ENCODE measurements at regions not wholly inside any gene's neighbourhood (a gene's known extent, or its start where the extent isn't known, plus 50 kb on each side); places are given as distances from the start of the nearest gene placed in this dataset.

DNA sequence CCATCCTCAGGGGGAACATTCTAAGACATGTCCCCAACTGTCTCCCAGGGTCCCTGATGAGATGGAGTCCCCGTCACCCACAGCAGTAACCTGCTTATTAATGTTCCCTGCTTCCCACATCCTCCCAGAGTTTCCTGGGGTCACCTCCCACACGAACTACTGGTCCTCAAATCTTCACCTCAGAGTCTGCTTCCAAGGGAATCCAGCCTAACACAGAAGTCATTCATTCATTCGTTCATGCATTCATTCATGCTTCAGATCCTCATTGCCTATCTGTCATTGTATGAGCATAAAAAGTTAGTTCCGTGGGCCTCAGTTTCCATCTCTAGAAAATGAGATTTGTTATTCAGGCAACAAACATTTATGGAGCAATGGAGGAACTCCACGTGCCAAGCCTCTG is 516.2 kb downstream of the SHQ1 start:
- ChIA-PET CTCF (interaction anchor here (0.6 kb wide), 2 partner anchors 345 to 490 kb away, joined by 3 to 4 read pairs; no protein-coding TSS in a partner anchor), POLR2A (no interaction called here)
- intact Hi-C loops (cut with DNase I, micrococcal nuclease): loop anchor here in 1 of 2 experiments (10.0 kb wide), 2 partner anchors 377 to 607 kb away; partner anchors contain the start of gene EIF4E3
- H3K4me3 Mint-ChIP-seq: no peak overlapping the region
- no peak overlapping the region for H3K27ac Mint-ChIP-seq
- no peaks in the 10 kb centered on the region for H3K4me1 Mint-ChIP-seq
- peaks cover 1% of the 10 kb centered on the region for H3K9me3 Mint-ChIP-seq (ENCODE audit: low read depth)
- DNase-seq: no peak
- peaks cover 4% of the 10 kb centered on the region for H3K27me3 Mint-ChIP-seq
- no peak for ATAC-seq
- H3K36me3 Mint-ChIP-seq (ENCODE audit: low read depth): peaks cover 1% of the 10 kb centered on the region

DNA sequence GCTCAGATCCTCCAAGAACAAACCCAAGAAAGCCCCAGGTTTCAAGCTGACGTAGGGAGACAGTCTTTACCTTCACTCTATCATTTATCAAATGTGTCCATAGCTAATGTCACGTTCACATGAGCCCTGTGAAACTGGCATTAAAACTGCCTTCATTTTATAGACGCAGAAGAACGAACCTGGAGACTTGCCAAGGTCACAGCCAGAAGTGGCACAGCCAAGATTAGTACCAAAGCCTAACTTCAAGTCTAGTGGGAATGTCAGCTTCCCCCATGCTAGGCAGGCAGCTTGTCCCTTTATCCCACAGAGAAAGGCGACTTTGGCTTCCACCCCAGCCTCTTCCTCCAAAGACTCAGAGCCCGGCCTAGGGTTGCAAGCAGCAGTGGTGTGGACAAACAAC is 517.2 kb downstream of the SHQ1 start:
- H3K27me3 Mint-ChIP-seq: peaks cover 5% of the 10 kb centered on the region
- CTCF ChIA-PET: no interaction called here

DNA sequence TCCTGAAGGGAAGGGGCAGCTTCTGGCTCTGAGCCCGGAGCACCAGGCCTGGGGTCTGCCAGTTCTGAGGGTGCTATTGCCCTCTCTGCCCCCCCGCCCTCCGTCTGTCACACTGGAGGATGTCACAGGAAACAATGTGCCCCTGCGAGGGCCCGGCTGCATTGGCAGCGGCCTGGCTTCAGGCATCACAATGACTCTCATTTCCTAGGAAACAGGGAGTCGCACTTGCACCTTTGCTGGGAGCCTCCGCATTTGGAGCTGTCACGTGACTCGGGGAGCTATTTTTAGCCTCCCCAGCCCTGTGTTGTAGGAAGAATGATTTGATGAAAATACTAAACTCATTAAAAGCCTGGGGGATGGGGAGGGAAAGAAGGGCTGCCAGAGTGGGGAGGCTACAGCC is 518.9 kb downstream of the SHQ1 start:
- DNase-seq (no peak), ATAC-seq (no peak)
- Mint-ChIP-seq H3K36me3 (ENCODE audit: low read depth) (peaks cover 2% of the 10 kb centered on the region), H3K27ac (no peak overlapping the region), H3K9me3 (ENCODE audit: low read depth) (peaks cover 3% of the 10 kb centered on the region), H3K4me3 (no peak overlapping the region), H3K4me1 (no peaks in the 10 kb centered on the region), H3K27me3 (peaks cover 5% of the 10 kb centered on the region)
- intact Hi-C loops (cut with DNase I, micrococcal nuclease): no loop called here
- CTCF ChIA-PET: interaction anchor here (0.6 kb wide), 1 partner anchor 457 kb away, joined by 3 read pairs; no protein-coding TSS in a partner anchor
- POLR2A ChIA-PET: no interaction called here

More for the DNA sequence above, 517.2 kb downstream of the SHQ1 start:
- Mint-ChIP-seq H3K9me3 (ENCODE audit: low read depth) (peaks cover 3% of the 10 kb centered on the region), H3K4me1 (no peaks in the 10 kb centered on the region), H3K27ac (no peak overlapping the region), H3K36me3 (ENCODE audit: low read depth) (peaks cover 2% of the 10 kb centered on the region), H3K4me3 (no peak overlapping the region)
- POLR2A ChIA-PET: no interaction called here
- DNase-seq: no peak
- no peak for ATAC-seq
- intact Hi-C loops (cut with DNase I, micrococcal nuclease): loop anchor here in 1 of 2 experiments (10.0 kb wide), 2 partner anchors 376 to 606 kb away; partner anchors contain the start of gene EIF4E3

DNA sequence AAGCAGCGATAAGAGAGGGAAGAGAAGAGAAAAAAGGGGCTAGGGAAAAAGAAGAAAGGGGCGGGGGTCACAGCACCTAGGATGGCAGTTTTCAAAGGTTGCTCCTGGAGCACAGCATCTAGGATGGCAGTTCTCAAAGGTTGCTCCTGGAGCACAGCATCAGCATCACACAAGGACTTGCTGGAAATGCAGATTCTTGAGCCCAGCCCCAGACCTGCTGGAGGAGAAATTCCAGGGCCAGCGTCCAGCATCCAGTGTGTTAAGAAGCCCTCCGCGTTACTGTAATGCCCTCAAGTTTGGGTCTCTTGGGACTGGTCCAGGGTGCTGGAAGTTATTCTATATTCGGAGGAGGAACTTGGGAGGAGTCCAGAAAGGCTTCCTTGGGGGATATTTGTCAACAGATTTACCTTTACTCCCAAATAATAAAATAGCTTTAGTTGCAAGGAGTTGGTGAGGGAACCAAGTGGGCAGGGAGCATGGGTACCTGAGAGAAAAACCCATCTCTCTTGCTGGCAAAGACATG is 519.4 kb downstream of the SHQ1 start:
- CTCF ChIA-PET: no interaction called here
- DNase-seq (no peak), ATAC-seq (no peak)
- Mint-ChIP-seq H3K9me3 (ENCODE audit: low read depth) (peaks cover 3% of the 10 kb centered on the region), H3K27me3 (peaks cover 5% of the 10 kb centered on the region), H3K27ac (no peak overlapping the region), H3K4me1 (no peaks in the 10 kb centered on the region), H3K4me3 (no peak overlapping the region), H3K36me3 (ENCODE audit: low read depth) (peaks cover 2% of the 10 kb centered on the region)
- POLR2A ChIA-PET: no interaction called here
- intact Hi-C loops (cut with DNase I, micrococcal nuclease): no loop called here

DNA sequence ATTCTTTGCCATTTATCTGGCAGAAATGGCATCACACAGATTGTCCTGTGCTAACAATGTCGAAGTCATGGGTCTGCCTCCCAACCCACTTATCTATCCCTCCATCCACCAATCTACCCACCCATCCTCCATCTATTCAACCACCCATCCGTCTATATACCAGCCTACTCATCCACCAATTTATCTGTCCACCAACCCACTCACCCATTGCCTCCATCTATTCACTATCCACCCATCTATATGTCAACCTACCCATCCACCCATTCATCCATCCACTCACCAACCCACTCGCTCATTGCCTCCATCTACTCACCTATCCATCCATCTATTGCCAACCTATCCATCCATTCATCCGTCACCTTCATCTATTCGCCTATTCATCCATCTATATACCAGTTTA is 521.2 kb downstream of the SHQ1 start:
- intact Hi-C loops (cut with DNase I, micrococcal nuclease): no loop called here
- Mint-ChIP-seq H3K4me3 (no peak overlapping the region), H3K36me3 (ENCODE audit: low read depth) (peaks cover 2% of the 10 kb centered on the region), H3K9me3 (ENCODE audit: low read depth) (peaks cover 3% of the 10 kb centered on the region), H3K4me1 (no peaks in the 10 kb centered on the region), H3K27me3 (peaks cover 5% of the 10 kb centered on the region), H3K27ac (no peak overlapping the region)
- CTCF ChIA-PET: no interaction called here
- POLR2A ChIA-PET: no interaction called here
- no peak for ATAC-seq
- no peak for DNase-seq

DNA sequence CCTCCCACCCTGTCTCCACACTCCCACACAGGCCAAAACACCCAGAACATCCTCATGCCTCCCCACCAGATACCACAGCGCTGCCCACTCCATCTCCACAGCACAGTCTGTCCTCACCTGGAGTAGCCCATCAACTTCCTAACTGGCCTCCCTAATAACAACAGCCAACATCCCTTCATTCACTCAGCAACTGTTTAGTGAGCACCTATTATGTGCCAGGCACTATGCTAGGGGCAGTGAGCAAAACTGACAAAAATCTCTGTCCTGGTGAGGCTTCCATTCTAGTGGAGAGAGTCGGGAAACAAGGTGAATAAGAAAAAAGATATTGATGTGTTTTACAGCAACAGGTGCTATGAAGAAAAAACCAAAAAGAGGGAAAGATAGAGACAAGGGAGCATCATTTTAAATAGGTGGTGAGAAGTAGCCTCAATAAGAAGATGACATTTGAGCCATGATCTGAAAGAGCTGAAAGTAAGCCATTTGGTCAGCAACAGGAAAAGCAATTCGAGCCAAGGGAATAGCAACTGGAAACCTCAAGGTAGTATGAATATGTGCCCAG is 523.9 kb downstream of the SHQ1 start:
- DNase-seq (no peak), ATAC-seq (no peak)
- H3K27me3 Mint-ChIP-seq: peaks cover 5% of the 10 kb centered on the region
- no peak overlapping the region for H3K4me3 Mint-ChIP-seq
- POLR2A ChIA-PET: no interaction called here
- H3K9me3 Mint-ChIP-seq (ENCODE audit: low read depth): peaks cover 3% of the 10 kb centered on the region
- H3K36me3 Mint-ChIP-seq (ENCODE audit: low read depth): peaks cover 2% of the 10 kb centered on the region
- H3K27ac Mint-ChIP-seq: no peak overlapping the region
- intact Hi-C loops (cut with DNase I, micrococcal nuclease): no loop called here
- CTCF ChIA-PET: no interaction called here
- no peaks in the 10 kb centered on the region for H3K4me1 Mint-ChIP-seq

DNA sequence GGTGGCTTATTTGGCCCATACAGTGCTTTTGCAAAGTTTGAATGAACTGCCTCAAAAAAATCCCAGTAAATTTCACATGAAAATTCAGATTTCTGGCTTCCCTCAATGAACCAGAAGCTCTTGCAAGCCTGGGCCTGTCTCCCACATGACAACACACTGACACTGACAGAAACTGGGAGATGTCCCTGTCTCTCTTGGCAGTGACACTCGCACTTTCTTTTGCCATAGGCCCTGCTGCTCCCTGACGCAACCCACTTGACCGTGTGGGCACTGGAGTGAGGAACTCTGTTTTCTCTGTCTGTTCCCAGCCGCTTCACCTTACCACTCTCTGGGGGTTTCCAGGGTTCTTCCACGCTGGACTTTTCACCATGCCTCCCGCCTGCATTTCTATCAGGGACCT is 524.5 kb downstream of the SHQ1 start:
- ChIA-PET CTCF (interaction anchor here (0.6 kb wide), 1 partner anchor 72 kb away, joined by 6 read pairs; no protein-coding TSS in a partner anchor), POLR2A (interaction anchor here (0.7 kb wide), 1 partner anchor 441 kb away, joined by 3 read pairs; no protein-coding TSS in a partner anchor)
- Mint-ChIP-seq H3K27ac (no peak overlapping the region), H3K36me3 (ENCODE audit: low read depth) (peaks cover 2% of the 10 kb centered on the region), H3K9me3 (ENCODE audit: low read depth) (peaks cover 3% of the 10 kb centered on the region), H3K4me3 (no peak overlapping the region), H3K27me3 (peaks cover 5% of the 10 kb centered on the region), H3K4me1 (no peaks in the 10 kb centered on the region)
- no peak for DNase-seq
- ATAC-seq: no peak
- intact Hi-C loops (cut with DNase I, micrococcal nuclease): no loop called here

DNA sequence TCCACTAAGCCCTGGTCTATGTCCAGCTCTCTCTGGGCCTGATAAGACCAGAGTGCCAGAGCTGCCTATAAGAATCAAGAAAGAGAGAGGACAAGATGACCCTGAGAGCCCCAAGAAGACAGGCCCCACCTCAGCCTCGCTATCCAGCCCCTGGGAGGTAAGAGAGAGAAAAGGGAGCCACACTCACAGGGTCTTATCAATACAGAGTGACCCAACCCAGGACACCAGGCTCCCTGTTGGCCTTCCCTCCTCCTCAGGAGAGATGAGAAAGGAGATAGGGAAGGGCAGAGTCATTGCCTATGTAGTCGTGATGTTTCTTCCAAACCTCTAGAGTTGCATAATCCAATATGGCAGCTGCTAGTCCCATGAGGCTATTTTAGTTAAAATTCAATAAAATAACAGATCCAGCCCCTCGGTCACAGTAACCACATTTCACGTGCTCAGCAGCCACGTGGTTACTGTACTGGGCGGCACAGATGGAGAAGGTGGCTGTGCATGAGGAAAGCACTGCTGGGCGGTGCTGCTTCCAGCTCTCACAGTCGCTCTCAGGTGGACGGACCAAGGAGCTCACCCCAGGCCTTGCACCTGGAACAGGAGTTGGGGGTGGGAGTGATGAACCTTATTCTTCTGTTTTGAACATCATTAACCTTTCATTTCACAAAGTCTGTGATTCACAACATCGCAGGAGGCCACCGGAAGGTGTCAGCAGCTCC is 525.8 kb downstream of the SHQ1 start:
- no peaks in the 10 kb centered on the region for H3K4me1 Mint-ChIP-seq
- H3K27me3 Mint-ChIP-seq: peaks cover 2% of the 10 kb centered on the region
- ChIA-PET POLR2A (no interaction called here), CTCF (interaction anchor here (0.6 kb wide), 1 partner anchor 305 kb away, joined by 3 read pairs; no protein-coding TSS in a partner anchor)
- H3K27ac Mint-ChIP-seq: no peak overlapping the region
- ATAC-seq (no peak), DNase-seq (no peak)
- intact Hi-C loops (cut with DNase I, micrococcal nuclease): no loop called here
- peaks cover 3% of the 10 kb centered on the region for H3K9me3 Mint-ChIP-seq (ENCODE audit: low read depth)
- H3K4me3 Mint-ChIP-seq: no peak overlapping the region
- peaks cover 2% of the 10 kb centered on the region for H3K36me3 Mint-ChIP-seq (ENCODE audit: low read depth)

DNA sequence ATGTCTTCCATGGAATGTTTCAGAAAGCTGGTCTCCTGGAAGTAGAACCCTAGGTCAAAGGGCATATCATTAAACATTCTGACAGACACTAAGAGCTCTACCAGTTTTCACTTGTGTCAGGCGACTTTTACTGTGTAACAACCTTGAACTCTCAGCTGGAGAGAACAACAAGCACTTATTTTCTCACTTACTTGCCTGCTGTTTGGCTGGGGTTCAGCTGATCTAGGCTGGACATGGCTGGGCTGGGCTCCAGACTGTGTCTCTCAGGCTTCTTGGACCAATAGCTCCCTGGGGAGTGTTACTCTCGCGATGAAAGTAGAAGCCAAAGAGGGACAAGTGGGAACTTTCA is 527.3 kb downstream of the SHQ1 start:
- intact Hi-C loops (cut with DNase I, micrococcal nuclease): no loop called here
- Mint-ChIP-seq H3K36me3 (ENCODE audit: low read depth) (no peaks in the 10 kb centered on the region), H3K9me3 (ENCODE audit: low read depth) (no peaks in the 10 kb centered on the region), H3K4me1 (no peaks in the 10 kb centered on the region), H3K27ac (no peak overlapping the region), H3K27me3 (no peaks in the 10 kb centered on the region), H3K4me3 (no peak overlapping the region)
- DNase-seq (no peak), ATAC-seq (no peak)
- CTCF ChIA-PET: interaction anchor here (0.9 to 1.6 kb wide), 2 partner anchors 18 to 33 kb away, joined by 3 to 5 read pairs; no protein-coding TSS in a partner anchor
- POLR2A ChIA-PET: no interaction called here

DNA sequence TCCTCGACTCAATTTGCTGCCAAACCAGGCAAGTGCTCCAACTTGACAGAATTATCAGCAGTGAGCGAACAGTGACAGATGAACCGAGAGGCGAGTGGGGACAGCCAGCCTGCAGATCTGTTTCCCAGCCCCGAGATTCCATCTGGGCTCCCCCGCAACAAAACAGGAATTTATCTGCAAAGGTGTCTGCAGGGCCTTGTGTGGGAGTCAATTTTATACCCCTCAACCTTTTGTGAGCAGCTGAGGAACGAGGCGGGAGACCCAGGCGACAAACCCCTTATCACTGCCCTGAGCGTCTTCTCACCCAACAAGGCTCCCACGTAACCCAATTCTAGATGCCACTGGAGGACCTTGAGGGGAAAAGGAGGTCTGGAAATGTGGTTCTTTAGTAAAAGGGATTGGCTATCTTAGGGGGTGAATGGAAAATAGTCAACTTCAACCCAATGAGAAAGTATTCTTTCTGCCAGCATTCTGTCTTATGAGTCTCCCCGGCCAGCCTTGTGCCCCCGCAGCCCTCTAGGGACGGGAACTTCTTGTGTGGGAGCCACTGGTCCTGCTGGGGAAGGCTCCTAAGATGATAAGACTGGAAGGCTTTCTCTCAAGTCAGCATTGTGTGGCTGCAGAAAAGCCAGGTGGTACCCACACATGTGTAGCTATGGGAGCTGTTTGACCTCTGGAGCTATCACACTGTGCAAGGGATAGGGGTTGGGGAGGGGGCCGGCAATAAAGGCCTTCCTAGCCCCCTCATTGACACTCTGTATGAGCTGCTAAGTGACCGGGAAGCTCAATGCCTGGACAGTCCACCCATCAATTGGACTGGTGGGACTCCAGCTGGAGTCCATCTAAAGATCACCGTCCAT is 527.9 kb downstream of the SHQ1 start:
- DNase-seq (no peak), ATAC-seq (no peak)
- no peaks in the 10 kb centered on the region for H3K4me1 Mint-ChIP-seq
- intact Hi-C loops (cut with DNase I, micrococcal nuclease): no loop called here
- H3K9me3 Mint-ChIP-seq (ENCODE audit: low read depth): no peaks in the 10 kb centered on the region
- POLR2A ChIA-PET: no interaction called here
- no peak overlapping the region for H3K4me3 Mint-ChIP-seq
- CTCF ChIA-PET: interaction anchor here (0.9 to 1.6 kb wide), 2 partner anchors 17 to 33 kb away, joined by 3 to 5 read pairs; no protein-coding TSS in a partner anchor
- no peaks in the 10 kb centered on the region for H3K27me3 Mint-ChIP-seq
- no peaks in the 10 kb centered on the region for H3K36me3 Mint-ChIP-seq (ENCODE audit: low read depth)
- no peak overlapping the region for H3K27ac Mint-ChIP-seq

DNA sequence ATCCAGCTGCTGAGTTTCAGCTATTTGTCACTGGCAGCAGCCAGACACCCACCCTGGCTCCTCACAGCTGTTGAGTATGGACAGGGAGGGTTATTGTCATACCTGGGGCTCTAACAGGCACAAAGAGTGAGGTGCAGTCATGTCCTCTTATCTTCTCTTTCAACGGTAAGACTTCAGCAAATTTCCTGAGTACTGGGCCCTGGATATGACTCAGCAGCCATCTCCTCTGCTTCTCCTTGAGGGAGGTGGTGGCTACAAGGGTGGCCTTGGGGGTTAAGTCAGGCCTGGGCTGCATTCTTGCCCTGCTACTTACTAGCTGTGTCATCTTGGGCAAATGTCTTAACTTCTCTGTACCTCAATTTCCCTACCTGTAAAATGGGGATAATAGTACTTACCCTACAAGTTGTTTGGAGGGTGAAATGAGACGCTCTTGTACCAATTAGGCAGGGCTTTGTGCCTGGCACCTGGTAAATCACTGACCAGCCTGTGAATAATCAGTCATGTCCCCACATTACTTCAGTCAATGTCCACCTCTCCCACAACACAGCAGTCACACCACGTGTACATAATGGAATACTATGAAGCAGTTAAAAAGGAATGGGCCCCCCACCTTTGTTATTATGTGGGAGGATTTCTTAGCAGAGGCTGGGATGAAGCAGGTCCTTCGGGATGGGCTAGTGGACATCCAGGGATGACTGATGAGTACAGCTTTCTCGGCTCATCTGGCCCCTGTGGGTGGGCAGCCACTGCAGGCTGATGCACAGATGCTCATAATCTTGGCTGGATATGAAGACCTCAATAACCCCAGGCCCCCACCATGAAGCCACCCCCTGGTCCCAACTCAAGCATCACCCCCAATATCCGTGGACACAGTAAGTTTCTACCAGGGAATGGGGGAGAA is 528.8 kb downstream of the SHQ1 start:
- Mint-ChIP-seq H3K36me3 (ENCODE audit: low read depth) (no peaks in the 10 kb centered on the region), H3K27me3 (no peaks in the 10 kb centered on the region), H3K27ac (no peak overlapping the region), H3K9me3 (ENCODE audit: low read depth) (no peaks in the 10 kb centered on the region), H3K4me1 (no peaks in the 10 kb centered on the region), H3K4me3 (no peak overlapping the region)
- intact Hi-C loops (cut with DNase I, micrococcal nuclease): no loop called here
- DNase-seq: no peak
- ChIA-PET POLR2A (no interaction called here), CTCF (interaction anchor here (1.0 kb wide), 1 partner anchor 32 kb away, joined by 3 read pairs; no protein-coding TSS in a partner anchor)
- no peak for ATAC-seq
